DMS 273 treated with DMSO at 0.1 percent for 48 hours (cell line): ENCODE measurements at regions not wholly inside any gene's neighbourhood (a gene's known extent, or its start where the extent isn't known, plus 50 kb on each side); places are given as distances from the start of the nearest gene placed in this dataset.

Source experiments
- DNase-seq: peaks from one replicate; lab custom pipeline; 2025; lab: John Stamatoyannopoulos, UW

DNA sequence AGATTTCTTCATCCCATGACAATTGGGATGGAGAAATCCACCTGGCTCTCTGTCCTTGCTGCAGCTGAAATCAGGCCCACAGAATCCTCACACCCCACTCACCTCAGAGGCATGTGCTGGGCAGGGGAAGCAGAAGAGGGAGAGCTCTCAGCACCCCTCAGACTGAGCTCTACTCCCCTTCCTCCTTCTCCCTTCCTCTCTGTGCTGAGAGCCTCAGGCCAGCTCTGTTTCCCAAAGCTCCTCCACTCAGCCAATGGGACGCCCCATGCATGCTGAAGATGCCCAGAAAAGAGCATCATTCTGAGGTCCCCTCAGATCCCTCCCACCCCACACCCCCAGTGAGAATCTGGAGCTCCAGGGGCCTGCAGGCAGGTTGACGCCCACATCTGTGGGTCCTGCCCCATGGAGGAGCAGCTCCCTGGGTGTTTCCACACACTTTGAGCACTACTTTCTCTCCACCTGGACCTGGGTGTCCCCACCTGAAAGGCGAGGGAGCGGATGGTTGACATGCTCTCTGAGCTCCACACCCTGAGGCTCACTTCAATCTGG is 637.7 kb upstream of the ID2 start:
- DNase-seq: no peak

DNA sequence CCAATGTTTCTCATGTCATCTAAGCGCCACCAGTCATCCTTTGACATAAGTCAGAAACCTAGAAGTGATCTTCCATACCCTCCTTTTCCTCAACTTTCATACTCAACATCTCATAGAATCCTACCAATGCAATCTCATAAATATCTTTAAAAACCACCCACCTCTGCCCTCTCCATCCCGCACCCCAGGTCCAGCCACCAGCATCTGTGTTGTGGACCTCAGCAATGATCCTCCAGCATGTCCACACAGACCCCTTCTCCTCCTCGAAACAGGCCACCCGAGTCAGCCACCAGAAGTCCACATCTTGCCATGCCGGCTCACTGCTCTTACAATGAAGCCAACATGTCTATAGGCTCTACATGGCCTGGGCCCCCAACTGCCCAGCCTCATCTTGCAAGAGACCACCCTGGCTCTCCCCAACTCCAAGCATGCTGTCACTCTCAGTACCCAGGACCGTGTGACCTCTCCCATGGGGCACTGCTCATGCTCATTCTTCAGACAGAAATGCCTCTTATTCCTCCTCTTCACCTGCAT is 636.7 kb upstream of the ID2 start:
- no peak for DNase-seq

DNA sequence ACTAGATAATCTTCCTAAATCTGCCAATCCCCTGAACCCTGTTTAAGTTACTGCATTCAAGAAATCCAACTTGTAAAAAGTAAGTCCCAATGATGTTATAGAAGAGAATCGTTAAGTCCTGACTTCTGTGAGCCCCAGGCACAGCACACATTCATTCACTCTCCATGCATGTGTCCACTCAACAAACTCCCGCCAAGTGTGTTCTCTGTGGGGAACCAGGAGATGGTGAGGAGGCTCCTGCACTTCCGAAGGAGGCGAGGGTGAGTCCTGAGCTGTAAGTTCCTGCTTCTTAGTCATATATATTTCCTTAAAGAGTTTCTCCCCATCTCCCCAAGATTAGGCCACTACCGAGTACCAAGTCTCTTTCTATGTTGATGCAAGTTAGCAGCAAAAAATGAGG is 635.0 kb upstream of the ID2 start:
- no peak for DNase-seq

DNA sequence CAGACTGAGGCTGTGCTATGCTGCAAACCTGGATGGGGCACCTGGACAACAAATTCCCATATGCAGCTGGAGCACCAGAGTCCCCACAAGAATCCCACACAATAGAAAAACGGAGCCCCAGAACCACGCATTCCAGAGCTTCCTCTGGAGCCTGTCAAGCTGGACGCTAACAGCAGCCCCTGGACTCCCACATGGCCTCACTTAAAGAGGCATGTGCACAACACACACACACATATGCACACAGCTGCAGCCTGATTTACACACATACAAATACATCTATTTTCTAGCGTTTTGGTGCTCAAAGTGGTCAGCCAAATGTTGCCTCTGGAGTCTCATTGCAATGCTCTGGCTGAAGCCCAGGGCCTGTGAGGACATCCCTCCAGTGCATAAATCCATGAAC is 632.7 kb upstream of the ID2 start:
- no peak for DNase-seq

DNA sequence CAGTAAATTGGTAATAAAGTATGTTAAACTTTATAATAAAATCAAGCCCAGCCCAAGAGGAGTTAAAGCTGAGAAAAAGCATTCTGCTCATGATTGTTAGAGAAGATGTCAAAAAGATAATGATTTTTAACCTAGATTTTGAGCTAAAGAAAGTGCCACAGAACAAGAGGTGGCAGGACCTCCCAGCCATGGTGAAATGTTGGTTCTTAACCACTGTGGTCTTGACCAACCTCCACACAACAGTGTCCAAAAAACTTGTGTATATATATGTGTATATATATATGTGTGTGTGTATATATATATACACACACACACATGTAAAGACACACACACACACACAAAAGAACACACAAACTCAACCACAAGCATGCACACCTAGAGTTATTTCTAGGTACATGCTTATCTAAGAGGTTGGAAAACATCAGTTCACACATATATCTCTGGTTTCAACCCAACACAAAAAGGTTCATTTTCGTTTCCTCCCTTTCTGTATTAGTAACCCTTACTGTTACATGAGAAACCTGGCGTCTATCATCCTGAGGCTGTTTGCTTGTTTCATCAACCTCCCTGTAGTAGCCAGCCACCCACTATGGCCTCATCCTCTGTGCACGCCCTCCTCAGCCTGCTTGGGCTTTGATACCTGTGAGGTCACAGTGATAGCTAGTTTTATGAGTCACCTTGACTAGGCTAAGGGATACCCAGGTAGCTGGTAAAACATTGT is 631.8 kb upstream of the ID2 start:
- no peak for DNase-seq

DNA sequence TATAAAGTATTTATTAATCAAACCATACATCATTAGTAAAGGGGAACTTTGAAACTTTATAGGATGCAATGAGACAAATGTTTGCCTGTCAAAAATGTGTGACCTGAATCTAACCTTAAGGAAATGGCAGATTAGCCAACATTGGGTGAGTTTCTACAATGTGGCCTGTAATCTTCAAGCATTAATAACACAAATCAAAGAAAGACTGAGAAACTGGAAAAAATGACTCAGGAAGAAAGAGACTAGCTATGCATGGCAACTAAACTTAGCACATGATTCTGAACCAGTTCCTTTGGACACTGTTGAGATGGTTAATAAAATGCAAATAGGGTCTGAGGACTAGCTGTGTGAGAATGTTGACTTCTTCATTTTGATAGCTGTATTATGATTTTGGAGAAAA is 628.6 kb upstream of the ID2 start:
- no peak for DNase-seq

DNA sequence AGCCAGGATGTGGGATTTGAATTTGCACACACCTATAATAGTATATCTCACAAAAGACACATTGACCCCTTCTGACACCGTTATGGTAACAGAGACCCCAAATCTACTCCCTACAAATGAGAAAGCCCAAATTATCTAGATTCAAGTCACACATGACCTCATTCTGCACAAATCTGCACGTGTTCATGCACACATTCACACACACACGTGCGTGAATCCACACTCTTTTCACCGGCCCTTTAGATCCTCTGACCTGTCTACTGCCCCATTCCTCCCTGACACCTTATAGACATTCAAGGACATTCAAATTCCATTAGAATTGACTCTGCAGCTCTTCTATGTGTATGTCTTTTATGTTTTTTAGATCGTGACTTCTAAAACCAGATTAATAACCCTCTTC is 627.8 kb upstream of the ID2 start:
- no peak for DNase-seq

DNA sequence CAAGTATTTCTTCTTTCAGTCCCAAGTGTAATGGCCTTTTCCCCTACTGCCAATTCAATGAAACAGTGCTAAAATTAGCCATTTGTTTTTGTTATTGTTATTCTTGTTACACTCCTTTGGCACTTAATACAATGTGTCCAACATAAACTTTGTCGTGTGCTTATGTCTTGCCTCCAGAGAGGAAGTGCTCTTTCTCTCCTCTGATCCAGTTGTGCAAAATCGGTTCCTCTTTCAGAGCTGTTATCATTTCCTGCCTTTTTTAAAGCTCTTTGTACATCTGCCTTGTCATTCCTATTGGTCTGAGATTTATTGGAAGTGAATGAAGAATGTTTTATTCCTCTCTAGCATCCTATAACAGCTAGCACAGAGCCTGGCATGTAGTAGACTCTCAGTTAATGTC is 623.2 kb upstream of the ID2 start:
- no peak for DNase-seq

DNA sequence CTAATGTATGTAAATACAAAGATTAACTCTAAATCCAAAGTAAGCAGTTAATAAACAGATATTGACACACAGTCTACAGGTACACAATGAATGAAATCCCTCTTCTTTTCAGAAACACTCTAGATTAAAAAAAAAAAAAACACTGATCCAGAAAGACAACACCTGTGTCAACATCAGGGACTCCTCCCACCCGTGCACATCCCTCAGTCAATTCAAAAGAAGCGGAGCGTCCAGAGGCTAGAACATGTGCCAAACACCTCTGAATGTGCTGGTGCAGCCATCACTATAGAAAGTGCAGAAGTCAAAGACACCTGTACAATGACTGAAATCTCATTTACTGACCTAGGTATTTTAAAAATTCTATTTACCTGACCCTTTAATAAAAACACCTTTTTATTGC is 622.6 kb upstream of the ID2 start:
- DNase-seq: no peak

DNA sequence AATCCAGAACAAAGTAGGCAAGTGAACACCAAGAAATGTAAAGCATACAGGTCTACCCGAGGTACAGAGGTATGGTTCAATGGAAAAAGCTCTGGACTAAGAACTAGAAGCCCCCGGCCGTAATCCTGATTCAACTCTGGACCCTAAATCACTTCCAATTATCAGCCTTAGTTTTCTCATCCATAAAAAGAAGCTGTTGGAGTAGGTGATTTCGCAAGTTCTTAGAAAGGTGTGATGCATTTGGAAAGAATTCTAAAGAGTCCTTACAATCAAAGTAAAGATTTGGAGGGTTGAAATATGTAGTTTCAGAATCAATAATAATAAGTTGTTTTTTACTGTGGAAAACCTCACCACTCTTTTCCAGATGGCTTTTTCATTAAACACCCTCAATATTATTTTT is 622.1 kb upstream of the ID2 start:
- DNase-seq: no peak

DNA sequence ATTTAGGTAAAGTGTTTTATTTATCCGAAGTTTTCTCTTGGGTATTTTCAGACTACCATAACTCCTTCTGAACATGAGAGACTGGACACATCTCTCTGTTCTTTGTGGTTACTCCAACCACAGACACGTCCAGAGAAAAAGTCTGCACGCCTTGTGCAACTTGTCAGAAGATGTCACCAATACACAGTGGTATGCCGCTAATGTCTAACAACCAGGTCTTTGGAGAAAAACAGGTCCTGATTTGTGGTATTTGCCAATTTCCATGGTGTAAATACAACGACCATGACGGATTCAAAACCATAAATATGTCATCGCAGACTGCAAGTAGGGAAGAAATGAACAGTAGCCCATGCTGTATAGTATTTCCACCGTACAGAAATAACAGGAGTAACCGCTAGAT is 620.6 kb upstream of the ID2 start:
- no peak for DNase-seq

DNA sequence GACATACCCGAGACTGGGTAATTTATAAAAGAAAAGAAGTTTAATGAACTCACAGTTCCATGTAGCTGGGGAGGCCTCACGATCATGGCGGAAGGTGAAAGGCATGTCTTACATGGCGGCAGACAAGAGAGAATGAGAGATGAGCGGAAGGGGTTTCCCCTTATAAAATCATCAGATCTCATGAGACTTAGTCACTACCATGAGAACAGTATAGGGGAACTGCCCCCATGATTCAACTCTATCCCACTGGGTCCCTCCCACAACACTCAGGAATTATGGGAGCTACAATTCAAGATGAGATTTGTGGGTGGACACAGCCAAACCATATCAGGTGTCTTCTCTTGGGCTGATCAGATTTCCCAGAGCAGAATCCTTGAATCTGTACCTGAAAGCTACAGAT is 617.3 kb upstream of the ID2 start:
- DNase-seq: no peak

DNA sequence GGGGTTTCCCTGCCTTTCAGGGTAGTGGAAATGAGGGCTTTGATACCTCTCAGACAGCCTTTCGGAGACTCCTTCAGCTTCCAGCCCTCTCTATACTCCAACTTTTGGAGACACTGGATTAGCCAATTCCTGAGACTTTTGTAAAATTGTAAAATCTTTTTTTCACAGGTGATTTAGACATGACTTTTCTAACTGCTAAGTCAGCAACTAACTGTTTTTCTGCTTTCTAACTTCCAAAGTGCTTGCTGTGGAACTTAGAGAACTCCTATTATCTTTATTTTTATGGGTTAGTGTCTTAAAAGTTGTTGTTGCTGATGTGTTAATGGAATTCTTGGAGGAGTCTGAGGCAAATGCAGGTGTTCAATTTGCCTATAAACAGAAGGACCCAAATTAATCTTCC is 616.7 kb upstream of the ID2 start:
- no peak for DNase-seq

DNA sequence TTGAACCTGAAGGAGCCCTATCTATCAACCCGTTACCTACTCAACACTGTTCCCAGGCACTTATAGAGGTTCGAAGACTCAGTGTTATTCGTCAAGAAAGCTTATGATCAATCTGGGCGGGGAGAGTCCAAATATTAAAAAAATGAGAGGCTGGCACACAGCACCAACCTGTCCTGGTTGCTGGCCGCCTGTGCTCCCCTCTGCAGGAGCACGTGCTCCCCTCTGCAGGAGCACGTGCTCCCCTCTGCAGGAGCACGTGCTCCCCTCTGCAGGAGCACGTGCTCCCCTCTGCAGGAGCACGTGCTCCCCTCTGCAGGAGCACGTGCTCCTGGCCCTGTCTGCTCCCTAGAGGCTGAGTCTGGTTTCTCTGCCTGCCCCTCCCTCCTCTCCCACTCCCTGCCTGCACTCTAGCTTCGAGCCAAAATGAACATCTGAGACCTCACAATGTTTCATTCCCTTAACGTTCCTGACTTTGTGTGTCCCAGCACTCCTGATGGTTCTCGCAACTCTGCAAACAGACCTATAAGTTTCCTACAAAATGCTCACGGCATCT is 614.0 kb upstream of the ID2 start:
- DNase-seq: no peak

DNA sequence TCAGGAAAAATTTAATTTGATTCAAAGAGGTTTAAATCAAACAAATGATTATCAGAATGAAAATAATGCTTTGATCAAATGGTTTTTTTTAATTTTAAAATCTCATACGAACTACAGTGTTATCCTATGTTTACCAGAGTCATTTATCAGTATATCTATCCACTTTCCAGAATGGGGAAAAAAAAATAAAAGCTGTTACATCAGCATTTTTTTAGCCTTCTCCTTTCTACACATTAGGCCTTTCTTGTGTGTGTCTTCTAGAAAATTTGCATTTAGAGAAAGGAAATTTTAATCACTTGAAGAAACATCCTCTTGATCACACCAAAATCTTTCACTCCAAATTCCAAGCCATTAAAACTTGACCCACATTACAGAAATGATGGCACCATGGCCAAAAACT is 608.9 kb upstream of the ID2 start:
- no peak for DNase-seq

DNA sequence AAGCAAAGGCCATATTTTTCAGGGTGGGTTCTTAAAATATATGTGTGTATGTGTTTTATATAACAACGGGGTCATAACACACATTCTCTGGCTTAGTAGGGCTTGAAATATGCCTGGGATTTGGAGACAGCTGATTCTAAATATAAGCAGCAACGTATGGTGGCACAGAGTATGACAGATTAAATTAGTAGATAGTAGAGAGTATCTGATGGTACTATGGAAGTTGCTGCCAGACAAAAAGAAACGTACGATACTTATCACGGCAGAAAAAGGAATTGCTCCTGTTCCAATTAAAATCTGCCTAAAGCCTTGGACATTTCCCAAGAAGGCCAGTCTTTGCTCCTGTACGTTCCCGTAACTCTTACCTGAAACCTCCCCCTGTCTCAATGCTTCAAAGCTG is 607.9 kb upstream of the ID2 start:
- DNase-seq: no peak

DNA sequence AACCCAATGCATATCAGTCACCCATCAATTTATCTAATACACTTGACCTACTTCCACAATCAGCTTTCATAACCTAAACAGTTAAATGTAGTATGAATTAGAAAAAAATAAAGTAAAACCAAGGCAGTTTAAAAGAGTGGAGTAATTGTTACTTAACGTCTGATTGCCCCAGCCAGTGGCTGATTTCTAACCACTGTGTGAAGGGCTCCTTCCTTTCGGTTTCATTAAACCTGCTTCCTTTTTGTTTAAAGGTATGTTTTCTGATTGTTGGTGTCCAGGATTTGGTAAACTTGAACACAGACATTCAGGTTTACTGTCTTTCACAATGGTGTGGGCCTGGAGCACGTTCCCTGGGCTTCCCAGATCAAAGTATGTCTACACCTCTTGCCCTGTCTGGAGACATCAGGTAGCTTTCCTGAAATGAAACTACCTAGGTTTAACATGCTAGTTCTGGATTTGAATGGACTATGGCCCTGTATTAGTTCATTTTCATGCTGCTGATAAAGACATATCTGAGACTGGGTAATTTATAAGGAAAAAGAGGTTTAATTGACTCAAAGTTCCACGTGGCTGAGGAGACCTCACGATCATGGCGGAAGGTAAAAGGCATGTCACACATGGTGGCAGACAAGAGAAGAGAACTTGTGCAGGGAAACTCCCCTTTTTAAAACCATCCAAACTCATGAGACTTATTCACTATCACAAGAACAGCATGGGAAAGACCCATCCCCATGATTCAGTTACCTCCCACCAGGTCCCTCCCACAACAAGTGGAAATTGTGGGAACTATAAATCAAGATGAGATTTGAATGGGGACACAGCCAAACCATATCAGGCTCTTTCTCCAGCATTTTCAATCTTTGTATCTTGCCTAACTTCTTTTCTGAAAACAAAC is 605.2 kb upstream of the ID2 start:
- no peak for DNase-seq

DNA sequence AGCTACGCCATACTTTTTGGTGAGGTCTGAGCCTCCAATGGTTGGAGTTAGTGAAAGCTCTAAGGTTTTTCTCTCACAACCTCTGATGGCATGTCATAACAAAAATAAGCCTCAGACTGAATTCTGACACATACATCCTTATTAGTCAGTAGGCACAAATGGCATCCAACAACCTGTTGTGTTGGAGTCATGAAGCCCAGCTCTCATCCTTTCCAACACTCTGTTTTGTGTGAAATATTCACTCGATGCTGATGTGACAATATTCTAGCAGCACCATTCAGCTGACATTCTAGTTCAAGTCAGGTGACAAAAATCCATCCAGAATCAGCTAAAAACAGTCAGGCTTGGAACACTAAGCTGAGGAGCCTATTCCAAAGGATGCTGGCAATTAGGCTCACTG is 603.2 kb upstream of the ID2 start:
- DNase-seq: no peak

DNA sequence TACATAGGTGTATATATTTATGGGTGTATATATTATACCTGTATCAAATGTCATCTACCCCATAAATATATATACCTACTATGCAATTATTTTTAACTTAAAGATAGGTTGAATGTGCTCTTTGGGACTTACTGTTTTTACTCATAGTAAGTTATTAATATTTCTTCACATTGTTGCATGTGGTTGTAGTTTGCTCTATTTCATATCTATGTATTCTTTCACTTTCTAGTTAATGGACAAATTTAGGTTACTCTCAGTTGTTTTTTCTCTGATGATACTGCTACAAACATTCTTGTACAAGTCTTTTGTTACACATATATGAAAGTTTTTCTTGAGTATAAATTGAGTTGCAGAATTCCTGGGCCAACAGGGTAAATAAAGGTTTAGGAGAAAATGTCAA is 601.8 kb upstream of the ID2 start:
- no peak for DNase-seq

DNA sequence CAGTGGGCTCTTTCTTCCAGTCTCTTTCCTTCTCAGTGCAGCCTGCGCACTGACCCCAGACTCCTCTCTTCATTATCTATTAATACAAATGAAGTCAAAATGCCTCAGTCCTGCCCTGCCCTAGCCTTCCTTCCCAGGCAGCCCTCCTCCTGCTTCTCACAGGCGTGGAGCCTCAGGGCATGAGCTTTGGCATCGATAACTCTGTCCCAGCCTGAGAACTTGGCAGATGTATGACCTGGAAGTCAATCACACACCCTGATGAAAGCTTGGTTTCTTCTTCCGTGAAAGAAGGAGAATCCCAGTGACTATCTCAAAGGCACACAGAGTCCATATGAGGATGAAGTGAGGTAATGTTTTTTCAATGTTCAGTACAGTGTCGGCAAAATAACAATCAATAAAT is 600.7 kb upstream of the ID2 start:
- no peak for DNase-seq

DNA sequence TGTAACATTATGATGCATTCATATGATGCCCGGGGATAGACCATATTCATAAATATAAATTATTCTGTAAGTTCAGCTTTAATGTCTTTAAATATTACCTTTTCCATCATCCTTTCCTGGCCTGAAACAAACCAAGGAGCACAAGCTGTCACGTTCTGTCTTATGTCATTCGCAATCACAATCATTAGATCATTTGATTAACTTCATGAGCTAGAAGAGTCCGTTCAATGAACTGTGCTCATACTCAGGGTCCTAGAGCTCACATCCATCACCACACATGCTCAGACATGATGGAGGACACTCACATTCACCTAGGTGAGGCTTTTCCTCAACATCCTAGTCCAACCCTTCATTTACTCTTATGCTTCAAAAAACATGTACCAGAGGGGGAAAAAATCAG is 599.0 kb upstream of the ID2 start:
- DNase-seq: no peak

DNA sequence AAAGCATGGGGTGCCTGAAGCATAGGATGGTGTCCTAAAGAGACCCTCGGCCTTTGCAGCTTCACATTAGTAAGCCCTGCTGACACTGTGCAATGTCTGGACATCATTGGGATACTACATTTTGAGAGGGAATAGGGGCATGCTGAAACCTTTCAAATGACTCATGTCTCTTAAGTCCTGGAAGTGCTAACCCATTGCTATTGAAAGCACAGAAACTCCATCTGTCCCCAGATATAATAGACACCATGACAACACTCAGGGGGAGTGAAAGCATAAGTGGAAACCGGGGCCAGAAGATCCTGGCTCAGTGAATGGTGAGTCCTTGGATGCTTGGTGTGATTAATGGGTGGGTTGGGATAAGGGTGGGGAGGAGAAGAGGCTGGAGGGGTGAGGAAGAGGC is 595.5 kb upstream of the ID2 start:
- no peak for DNase-seq
